GM19452 (cell line): ENCODE measurements at regions not wholly inside any gene's neighbourhood (a gene's known extent, or its start where the extent isn't known, plus 50 kb on each side); places are given as distances from the start of the nearest gene placed in this dataset.
"Not testable (repeated sequence)": the region's sequence is repeated elsewhere in the genome, so short reads cannot be mapped to it uniquely, and the experiment has no call there.

Experiments used
- ATAC-seq: cut with Tn5 transposase; IDR thresholded peaks from one replicate; pipeline ENCODE4 v1.9.1; 2021; ENCODE audit not compliant: unreplicated experiment

GRCh38 chr10:109663122-109663521 lies 260.2 kb downstream of the XPNPEP1 start:
- no peak for ATAC-seq

- not testable (repeated sequence) for ATAC-seq
These were observed 270.7 kb downstream of the XPNPEP1 start for GRCh38 chr10:109652612-109653011.

GRCh38 chr10:109650228-109650627 lies 273.1 kb downstream of the XPNPEP1 start:
- no peak for ATAC-seq

- no peak for ATAC-seq
These were observed 275.7 kb downstream of the XPNPEP1 start for GRCh38 chr10:109647627-109648026.

- ATAC-seq: no peak
These were observed 289.5 kb downstream of the XPNPEP1 start for GRCh38 chr10:109633846-109634245.

- ATAC-seq: not testable (repeated sequence)
These were observed 290.3 kb downstream of the XPNPEP1 start for GRCh38 chr10:109633017-109633416.

GRCh38 chr10:109624939-109625338 lies 298.4 kb downstream of the XPNPEP1 start:
- no peak for ATAC-seq

GRCh38 chr10:109622566-109622965 lies 300.7 kb downstream of the XPNPEP1 start:
- no peak for ATAC-seq

GRCh38 chr10:109620396-109620795 lies 302.9 kb downstream of the XPNPEP1 start:
- no peak for ATAC-seq

- ATAC-seq: no peak
These were observed 303.4 kb downstream of the XPNPEP1 start for GRCh38 chr10:109619914-109620313.

- ATAC-seq: no peak
These were observed 304.6 kb downstream of the XPNPEP1 start for GRCh38 chr10:109618748-109619147.

GRCh38 chr10:109618301-109618700 lies 305.0 kb downstream of the XPNPEP1 start:
- ATAC-seq: no peak

GRCh38 chr10:109616359-109616980 lies 306.8 kb downstream of the XPNPEP1 start:
- ATAC-seq: no peak

GRCh38 chr10:109595356-109595755 lies 328.0 kb downstream of the XPNPEP1 start:
- ATAC-seq: not testable (repeated sequence)

GRCh38 chr10:109593682-109594081 lies 329.6 kb downstream of the XPNPEP1 start:
- no peak for ATAC-seq

GRCh38 chr10:109592391-109592790 lies 330.9 kb downstream of the XPNPEP1 start:
- ATAC-seq: no peak

GRCh38 chr10:109591601-109592000 lies 331.7 kb downstream of the XPNPEP1 start:
- no peak for ATAC-seq

GRCh38 chr10:109588259-109588658 lies 335.1 kb downstream of the XPNPEP1 start:
- ATAC-seq: no peak

- no peak for ATAC-seq
These were observed 335.9 kb downstream of the XPNPEP1 start for GRCh38 chr10:109587366-109587765.

- ATAC-seq: no peak
These were observed 366.9 kb downstream of the XPNPEP1 start for GRCh38 chr10:109556399-109556798.

- not testable (repeated sequence) for ATAC-seq
These were observed 381.2 kb downstream of the XPNPEP1 start for GRCh38 chr10:109542050-109542603.

- ATAC-seq: no peak
These were observed 389.1 kb downstream of the XPNPEP1 start for GRCh38 chr10:109534193-109534592.

GRCh38 chr10:109529258-109529657 lies 394.1 kb downstream of the XPNPEP1 start:
- ATAC-seq: no peak
